Amygdala (tissue), 56 donors: ENCODE measurements at regions not wholly inside any gene's neighbourhood (a gene's known extent, or its start where the extent isn't known, plus 50 kb on each side); places are given as distances from the start of the nearest gene placed in this dataset.
"Not testable (repeated sequence)": the region's sequence is repeated elsewhere in the genome, so short reads cannot be mapped to it uniquely, and the experiment has no call there.

Experiments
- DNase-seq, 56 donors: peaks; one replicate each; lab custom pipeline; 2025; lab: John Stamatoyannopoulos, UW

DNA sequence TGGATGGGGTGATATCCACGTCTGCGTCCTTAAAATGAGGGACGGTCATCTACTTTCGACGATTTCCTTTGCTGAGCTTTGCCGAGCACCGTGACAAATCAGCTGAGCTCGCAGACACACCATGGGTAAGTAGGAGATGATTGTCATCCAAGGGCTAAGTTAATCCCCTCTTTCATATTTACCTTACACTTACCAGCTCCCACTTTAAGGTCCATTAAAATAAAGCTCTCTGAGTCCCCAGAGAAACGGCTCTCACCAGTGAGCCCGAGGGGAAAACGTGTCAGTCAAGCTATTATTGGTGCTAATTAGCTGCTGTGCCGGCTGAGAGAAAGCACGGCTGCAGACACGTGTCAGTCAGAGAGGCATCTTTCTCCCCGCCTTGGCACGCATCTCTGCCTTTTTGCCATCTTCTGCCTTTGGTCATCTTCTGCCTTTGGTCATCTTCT is 72.2 kb downstream of the CRLF2 start:
- DNase-seq = no peak

DNA sequence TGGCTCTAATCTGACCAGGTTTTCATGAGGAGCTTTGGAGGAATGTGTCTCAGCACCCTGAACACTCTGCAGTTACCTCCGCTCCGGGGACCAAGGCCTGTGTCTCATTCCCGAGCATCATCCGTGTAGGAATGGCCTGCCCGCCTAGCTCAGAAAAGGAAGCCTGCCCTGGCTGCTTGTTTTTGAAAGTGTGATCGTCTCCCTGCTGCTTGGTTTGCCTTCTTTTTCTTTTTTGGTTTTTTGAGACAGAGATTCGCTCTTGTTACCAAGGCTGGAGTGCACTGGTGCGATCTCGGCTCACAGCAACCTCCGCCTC is 73.3 kb downstream of the CRLF2 start:
- DNase-seq = no peak

DNA sequence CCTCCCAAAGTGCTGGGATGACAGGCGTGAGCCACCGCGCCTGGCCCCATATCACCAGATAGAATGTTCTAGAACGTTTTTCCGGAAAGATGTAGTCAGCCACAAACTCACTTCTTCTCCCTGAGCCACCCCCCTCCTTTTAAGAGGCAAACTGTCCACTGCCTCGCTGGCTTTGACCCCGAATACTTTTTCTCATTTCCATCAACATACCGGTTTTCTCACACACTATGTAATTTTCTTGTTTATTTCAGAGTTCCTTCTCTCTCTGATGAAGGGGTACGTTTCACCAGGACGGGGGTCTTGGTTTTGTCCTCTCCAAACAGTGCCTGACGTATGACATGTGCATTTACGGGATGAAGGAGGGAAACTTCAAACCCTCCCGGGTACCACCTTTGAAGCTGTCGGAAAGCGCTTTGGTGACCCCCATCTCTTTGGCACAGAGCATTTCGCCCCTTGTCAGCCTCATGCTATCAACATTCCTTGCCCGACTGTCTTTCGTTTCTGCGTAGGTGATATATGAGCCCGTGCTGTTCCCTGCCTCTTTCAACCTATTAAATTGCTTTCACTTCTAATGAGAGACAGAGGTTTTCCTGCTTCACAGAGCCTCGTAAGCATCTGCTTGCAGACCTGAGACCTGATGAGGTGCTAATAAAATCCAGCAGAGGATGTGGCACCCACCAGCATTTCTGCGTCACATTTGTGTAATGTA is 73.8 kb downstream of the CRLF2 start:
- no peak for DNase-seq

DNA sequence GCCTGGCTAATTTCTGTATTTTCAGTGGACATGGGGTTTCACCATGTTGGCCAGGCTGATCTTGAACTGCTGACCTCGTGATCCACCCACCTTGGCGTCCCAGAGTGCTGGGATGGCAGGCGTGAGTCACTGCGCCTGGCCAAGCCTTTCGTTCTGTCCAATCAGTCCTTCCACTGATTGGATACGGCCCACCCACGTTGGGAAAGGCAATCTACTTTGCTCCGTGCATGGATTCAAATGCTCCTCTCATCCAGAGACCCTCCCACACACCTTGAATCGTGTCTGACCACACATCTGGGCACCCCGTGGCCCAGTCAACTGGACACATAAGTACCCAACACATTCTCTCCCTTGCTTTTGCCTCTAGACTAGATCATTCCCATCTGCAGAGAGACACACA is 74.9 kb downstream of the CRLF2 start:
- DNase-seq = no peak

DNA sequence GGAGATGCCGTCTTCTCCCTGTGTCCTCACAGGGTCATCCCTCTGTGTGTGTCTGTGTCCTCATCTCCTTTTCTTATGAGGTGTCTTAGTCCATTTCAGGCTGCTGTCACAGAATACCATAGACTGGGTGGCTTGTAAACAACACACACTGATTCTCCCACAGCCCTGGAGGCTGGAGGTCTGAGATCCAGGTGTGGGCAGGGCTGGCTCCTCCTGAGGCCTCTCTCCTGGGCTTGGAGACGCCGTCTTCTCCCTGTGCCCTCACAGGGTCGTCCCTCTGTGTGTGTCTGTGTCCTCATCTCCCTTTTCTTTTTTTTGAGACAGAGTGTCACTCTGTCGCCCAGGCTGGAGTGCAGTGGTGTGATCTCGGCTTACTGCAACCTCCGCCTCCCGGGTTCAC is 75.9 kb downstream of the CRLF2 start:
- DNase-seq = not testable (repeated sequence)

DNA sequence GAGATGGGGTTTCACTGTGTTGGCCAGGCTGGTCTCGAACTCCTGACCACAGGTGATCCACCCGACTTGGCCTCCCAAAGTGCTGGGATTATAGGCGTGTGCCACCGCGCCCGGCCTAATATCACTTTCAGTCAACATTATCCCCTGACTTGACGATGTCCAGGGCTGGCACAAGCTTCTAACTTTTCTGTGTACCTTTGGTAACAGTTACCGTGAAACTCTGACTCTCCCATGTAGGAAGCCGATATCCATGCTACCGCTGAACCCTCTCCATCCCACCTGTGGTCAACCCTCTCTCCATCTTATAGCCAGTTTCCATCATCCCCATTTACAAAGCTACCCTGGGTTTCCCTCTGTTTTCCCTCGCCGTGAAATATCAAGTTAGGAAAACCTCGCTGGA is 77.5 kb downstream of the CRLF2 start:
- no peak for DNase-seq

DNA sequence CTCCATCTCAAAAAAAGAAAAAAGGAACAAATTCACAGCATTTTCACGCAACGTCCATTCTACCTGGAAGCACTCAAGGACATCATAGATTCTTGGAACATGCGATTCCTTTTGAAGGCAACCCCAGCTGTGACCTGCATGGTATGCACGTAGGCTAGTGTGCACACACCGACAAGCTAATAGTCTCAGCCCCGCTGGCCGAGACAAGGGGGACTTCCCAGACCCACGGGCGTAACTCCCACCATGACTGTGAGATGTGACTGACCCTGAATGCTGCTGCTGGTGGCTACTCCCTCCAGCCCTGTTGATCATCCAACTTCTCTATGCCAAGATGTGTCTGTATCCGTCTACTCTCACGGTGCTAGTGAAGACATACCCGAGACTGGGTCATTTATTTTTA is 78.3 kb downstream of the CRLF2 start:
- no peak for DNase-seq

DNA sequence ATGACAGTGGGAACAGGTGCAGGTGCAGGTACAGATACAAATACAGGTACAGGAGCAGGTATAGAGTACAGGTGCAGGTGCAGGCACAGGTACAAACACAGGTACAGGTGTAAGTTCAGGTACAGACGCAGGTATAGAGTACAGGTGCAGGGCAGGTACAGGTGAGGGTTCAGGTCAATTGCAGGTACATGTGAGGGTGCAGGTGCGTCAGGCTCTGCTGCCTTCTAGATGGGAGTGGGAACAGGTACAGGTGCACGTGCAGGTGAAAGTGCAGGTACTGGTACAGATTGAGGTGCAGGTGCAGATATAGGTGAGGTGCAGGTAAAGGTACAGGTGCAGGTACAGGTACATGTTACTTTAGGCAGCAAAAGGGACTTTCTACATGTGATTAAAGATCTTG is 85.7 kb downstream of the CRLF2 start:
- no peak for DNase-seq

DNA sequence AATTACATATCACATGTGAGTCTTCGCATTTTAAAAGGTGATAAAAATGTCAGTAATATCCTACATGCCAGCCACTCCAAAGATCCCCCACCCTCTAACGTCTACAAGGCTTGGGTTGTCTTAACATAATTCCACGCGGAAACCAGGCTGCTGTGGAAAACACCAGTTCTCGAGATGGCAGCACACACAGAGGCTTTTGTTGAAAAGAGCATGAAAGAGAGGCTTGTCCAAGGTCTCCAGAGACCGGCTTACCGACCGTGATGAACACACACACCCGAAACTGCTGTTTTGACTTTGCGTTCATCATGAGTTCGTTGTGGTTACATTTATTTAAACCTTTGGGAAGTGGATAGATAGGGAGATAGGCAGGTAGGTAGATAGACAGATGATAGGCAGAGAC is 87.9 kb downstream of the CRLF2 start:
- DNase-seq = no peak

DNA sequence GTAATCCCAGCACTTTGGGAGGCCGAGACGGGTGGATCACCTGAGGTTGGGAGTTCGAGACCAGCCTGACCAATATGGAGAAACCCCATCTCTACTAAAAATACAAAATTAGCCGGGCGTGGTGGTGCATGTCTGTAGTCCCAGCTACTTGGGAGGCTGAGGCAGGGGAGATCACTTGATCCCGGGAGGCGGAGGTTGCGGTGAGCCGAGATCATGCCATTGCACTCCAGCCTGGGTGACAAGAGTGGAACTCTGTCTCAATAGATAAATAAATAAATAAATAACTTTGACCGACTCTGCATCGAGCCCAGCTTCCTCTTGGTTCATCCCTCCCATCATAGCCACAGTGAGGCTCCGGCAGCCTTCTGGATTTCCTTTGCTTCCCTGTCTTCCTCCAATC is 89.6 kb downstream of the CRLF2 start:
- not testable (repeated sequence) for DNase-seq

DNA sequence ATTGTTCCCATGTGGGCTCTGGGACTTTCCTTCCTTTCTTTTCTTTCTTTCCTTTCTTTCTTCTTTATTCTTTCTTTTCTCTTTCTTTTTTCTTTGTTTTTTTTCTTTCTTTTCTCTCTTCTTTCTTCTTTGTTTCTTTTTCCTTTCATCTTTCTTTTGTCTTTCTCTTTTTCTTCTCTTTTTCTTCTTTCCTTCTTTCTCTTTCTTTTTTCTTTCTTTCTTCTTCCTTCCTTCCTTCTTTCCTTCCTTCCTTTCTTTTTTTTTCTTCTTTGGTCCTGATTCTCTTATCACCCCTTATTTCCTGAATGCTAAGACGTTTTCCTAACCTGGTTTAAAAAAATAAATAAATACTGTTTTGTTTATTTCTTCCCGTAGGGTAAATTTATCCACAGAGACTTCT is 93.2 kb downstream of the CRLF2 start:
- no peak for DNase-seq

DNA sequence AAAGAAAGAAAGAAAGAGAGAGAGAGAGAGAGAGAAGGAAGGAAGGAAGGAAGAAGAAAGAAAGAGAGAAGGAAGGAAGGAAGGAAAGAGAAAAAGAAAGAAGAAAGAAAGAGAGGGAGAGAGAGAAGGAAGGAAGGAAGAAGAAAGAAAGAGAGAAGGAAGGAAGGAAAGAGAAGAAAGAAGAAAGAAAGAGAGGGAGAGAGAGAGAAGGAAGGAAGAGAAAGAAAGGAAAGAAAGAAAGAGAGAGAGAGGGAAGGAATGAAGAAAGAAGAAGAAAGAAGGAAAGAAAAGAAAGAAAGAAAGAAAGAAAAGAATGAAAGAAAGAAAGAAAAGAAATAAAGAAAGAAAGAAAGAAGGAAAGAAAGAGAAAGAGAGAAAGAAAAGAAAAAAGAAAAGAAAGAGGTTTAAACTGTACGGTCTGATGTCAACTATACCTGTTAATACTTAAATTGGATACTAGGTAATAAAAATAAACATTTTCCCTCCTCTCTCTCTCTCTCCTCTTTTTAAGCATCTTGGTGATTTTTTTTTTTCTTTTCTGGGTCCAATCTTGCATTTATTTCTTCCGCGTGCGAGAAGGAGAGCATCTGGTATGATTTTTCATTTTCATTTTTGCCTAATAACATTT is 93.8 kb downstream of the CRLF2 start:
- DNase-seq = no peak

DNA sequence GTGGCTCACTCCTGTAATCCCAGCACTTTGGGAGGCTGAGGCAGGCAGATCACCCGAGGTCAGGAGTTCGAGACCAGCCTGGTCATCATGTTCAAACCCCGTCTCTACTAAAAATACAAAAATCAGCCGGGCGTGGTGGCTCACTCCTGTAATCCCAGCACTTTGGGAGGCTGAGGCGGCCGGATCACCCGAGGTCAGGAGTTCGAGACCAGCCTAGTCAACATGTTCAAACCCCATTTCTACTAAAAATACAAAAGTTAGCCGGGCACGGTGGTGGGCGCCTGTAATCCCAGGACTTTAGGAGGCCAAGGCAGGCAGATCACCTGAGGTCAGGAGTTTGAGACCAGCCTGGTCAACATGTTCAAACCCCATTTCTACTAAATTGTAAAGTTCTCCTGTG is 97.0 kb downstream of the CRLF2 start:
- DNase-seq = not testable (repeated sequence)

DNA sequence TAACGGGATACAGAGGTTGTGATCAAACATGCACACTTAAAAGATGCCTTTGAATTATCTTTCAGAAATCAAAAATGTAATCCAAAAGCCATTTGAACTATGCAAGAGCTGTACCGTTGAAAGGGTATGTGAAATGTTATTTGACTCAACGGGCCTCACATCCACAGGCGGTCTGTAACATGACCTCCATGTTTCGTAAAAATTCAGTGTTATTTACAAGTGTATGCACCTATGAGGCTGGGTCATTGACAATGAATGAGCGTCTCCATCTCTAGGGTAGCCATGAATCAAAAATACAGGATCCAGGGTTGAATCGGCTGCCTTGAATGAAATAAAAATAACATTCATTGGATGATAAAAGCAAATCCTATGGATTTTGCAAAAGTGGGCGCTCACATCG is 100.1 kb downstream of the CRLF2 start:
- no peak for DNase-seq

DNA sequence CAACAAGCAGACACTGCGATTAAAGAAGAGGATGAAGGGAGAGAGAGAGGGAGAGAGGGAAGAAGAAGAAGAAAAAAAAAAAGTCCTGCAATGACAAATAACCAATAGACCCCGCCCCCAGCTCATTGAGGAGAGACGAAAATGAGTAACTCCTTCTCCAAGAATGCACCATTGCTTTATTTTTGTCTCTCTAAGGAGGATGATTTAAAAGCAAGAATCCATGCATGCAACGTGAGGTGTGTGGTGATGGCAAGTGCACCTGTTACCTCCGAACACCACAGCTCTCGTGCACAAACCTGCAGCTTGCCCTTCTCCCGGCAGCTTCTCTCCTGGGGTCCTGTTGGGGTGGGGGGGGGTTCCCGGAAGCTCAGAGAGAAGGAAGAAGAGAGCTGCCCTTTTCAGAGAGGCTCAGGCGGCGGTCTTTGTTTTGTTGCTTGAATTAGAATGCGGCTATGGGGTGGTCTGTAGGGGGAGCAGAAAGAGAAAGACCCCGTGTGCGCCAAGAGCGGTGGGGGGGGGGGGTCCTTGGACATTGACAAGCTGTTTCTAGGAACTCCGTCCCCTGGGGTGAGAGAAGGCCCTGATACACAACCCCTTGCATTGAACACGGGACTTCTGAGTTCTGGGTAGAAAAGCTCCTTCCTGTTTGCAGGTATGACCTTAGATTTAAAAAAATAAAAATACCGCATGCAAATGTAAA is 100.7 kb downstream of the CRLF2 start:
- no peak for DNase-seq

DNA sequence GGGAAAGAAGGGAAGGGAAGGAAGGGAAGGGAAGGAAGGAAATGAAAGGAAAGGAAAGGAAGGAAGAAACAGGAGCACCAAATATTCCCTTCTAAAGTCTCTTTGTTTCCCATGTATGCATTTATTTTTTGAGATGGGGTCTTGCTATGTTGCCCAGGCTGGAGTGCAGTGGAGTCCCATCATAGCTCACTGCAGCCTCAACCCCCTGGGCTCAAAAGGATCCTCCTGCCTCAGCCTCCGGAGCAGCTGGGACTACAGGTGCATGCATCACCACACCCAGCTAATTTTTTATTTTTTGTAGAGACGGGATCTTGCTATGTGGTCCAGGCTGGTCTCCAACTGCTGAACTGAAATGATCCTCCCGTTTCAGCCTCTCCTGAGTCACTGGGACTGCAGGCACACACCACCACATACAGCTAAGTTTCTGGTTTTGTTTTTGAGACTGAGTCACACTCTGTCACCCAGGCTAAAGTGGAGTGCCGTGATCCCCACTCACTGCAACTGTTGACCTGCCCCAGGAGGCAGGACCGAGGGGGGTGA is 102.8 kb downstream of the CRLF2 start:
- DNase-seq = no peak

DNA sequence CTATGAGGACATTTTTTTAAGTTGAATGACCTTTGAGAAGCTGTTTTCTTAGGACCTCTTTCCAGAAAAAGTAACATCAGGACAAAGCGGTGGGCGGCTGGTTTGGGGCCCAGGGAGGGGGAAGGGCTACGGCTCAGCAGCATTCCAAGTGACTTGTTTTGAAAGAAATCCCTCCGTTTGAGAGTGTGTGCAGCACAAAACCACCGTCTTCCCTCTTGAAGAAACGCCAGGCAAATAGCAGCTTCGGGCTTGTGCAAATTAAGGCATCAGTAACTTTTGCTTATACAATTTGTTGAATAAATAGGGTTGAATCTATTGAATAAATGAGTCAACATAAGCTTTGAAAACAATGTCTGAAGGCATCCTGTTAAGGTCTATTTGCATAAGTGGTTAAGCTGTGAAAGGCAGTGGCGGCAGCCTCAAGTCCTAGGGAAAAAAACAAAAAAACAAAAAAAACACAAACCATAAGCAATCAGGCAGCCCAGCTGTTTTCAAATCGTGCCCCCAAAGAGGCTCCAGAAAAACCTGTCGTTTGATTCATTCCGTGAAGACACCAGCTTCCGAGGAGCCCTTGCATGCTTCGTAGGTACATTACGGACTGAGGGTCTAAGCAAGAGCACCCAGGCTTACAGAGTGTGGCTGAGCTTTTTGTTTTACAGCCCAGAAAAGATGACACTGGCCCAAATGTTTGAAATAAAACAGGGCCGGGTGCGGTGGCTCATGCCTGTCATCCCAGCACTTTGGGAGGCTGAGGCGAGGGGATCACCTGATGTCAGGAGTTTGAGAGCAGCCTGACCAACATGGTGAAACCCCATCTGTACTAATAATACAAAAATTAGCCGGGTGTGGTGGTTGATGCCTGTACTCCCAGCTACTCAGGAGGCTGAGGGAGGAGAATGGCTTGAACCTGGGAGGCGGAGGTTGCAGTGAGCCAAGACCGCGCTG is 103.7 kb downstream of the CRLF2 start:
- no peak for DNase-seq

DNA sequence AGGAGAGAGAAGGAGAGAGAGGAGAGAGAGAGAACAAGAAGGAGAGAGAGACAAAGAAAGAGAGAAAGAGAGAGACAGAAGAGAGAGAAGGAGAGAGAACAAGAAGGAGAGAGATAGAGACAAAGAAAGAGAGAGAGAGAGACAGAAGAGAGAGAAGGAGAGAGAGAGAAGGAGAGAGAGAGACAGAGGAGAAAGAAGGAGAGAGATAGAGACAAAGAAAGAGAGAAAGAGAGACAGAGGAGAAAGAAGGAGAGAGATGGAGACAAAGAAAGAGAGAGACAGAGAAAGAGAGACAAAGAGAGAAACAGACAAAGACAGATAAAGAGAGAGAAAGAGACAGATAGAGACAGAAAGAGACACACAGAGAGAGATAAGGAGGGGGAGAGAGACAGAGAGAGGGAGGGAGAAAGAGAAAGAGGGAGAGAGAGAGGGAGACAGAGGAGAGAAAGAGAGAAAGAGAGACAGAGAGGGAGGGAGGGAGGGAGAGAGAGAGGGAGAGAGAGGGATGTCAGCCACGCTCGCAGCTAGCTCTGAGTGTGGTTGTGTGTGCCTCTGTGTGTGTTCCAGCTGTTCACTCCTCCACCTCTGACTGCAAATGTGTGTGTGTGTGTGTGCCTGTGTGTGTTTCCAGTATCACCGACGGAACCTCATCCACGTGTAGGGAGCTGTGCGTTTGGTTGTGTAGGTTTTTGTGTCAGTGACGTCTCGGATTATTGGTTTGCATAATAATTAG is 105.8 kb downstream of the CRLF2 start:
- DNase-seq = no peak

DNA sequence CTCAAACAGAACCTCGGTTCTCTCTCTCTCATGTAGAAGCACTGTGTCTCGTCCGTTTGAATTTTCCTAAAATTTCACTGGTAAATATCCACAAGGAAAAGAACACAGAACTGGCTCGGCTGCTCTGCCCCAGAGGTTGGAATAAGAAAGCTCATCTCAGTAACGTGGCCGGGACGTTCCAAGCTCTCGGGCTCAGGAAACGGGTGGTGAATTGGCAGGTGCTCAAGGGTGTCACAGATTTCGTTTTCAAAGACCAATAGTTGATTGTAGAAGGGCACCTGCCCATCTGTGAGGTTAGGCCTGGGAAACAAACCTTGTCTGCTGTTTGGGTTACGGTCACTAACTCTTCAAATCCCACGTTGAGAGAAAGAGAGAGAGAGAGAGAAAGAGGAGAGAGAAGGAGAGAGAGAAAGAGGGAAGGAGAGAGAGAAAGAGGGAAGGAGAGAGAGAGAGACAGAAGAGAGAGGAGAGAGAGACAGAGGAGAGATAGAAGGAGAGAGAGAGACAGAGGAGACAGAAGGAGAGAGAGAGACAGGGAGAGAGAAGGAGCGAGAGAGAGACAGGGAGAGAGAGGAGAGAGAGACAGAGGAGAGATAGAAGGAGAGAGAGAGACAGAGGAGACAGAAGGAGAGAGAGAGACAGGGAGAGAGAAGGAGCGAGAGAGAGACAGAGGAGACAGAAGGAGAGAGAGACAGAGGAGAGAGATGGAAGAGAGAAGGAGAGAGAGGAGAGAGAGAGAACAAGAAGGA is 106.6 kb downstream of the CRLF2 start:
- no peak for DNase-seq
